ENCODE measurements at regions not wholly inside any gene's neighbourhood (a gene's known extent, or its start where the extent isn't known, plus 50 kb on each side); places are given as distances from the start of the nearest gene placed in this dataset.

GRCh38 chr1:59013276-59013927, 229.6 kb upstream of the JUN start:
- DNase-seq: peak; percentile 85
- Histone ChIP-seq H3K27ac (peak overlapping the region; percentile 72 to 95 (median 89)), H3K36me3 (no peaks in the 10 kb centered on the region), H3K27me3 (no peaks in the 10 kb centered on the region), H3K4me1 (peaks cover 0 to 49% (median 35%) of the 10 kb centered on the region in 4 donors), H3K4me3 (peak overlapping the region in 3 of 4 donors; percentile 2 to 26 (median 15)), H3K9me3 (no peaks in the 10 kb centered on the region)
- no peak for TF ChIP-seq POLR2A (IDR thresholded peaks at IDR 0.05)
- TF ChIP-seq CTCF (IDR thresholded peaks at IDR 0.05): no peak
- peak in 3 of 4 donors; percentile 12 to 67 (median 30) for TF ChIP-seq EP300 (IDR thresholded peaks at IDR 0.05)
- peak; percentile 25 to 80 (median 70) for TF ChIP-seq POLR2AphosphoS5 (IDR thresholded peaks at IDR 0.05)
- intact Hi-C loops (cut with DNase I): loop anchor here (2.0 to 10.0 kb wide), 4 partner anchors 41 to 229 kb away; partner anchors contain the start of gene JUN
- 7 to 32% methylated on average over 16 of the region's 16 CpGs for WGBS, 2 donors

GRCh38 chr1:59013928-59014279, 230.1 kb upstream of the JUN start:
- intact Hi-C loops (cut with DNase I): loop anchor here (2.0 to 10.0 kb wide), 4 partner anchors 42 to 229 kb away; partner anchors contain the start of gene JUN
- Histone ChIP-seq H3K36me3 (no peaks in the 10 kb centered on the region), H3K4me3 (peak overlapping the region in 2 of 4 donors; percentile 15 to 26), H3K4me1 (peaks cover 0 to 49% (median 31%) of the 10 kb centered on the region in 4 donors), H3K27ac (peak overlapping the region; percentile 72 to 95 (median 89)), H3K9me3 (no peaks in the 10 kb centered on the region), H3K27me3 (no peaks in the 10 kb centered on the region)
- TF ChIP-seq EP300 (IDR thresholded peaks at IDR 0.05) (no peak), POLR2A (IDR thresholded peaks at IDR 0.05) (no peak), CTCF (IDR thresholded peaks at IDR 0.05) (no peak), POLR2AphosphoS5 (IDR thresholded peaks at IDR 0.05) (no peak)
- no peak for DNase-seq
- 7 to 46% methylated on average over 3 of the region's 3 CpGs for WGBS, 2 donors

- no peak for TF ChIP-seq CTCF (IDR thresholded peaks at IDR 0.05)
- no peak for TF ChIP-seq POLR2AphosphoS5 (IDR thresholded peaks at IDR 0.05)
- no peak for TF ChIP-seq POLR2A (IDR thresholded peaks at IDR 0.05)
- TF ChIP-seq EP300 (IDR thresholded peaks at IDR 0.05): no peak
- no peaks in the 10 kb centered on the region for H3K27me3 ChIP-seq
- H3K4me1 ChIP-seq: peaks cover 0 to 54% (median 31%) of the 10 kb centered on the region in 4 donors
- H3K4me3 ChIP-seq: no peak overlapping the region
- DNase-seq: no peak
- H3K27ac ChIP-seq: peak overlapping the region in 3 of 4 donors; percentile 87 to 95 (median 91)
- no peaks in the 10 kb centered on the region for H3K36me3 ChIP-seq
- intact Hi-C loops (cut with DNase I): loop anchor here (5.0 to 10.0 kb wide), 2 partner anchors 43 to 200 kb away; no protein-coding TSS in a partner anchor
- WGBS, 2 donors: 97% methylated on average over 2 of the region's 2 CpGs
- H3K9me3 ChIP-seq: no peaks in the 10 kb centered on the region
Observed at GRCh38 chr1:59014827-59015226, 231.0 kb upstream of the JUN start.

- 69 to 75% methylated on average over 4 of the region's 4 CpGs for WGBS, 2 donors
- Histone ChIP-seq H3K9me3 (no peaks in the 10 kb centered on the region), H3K27ac (peak overlapping the region in 3 of 4 donors; percentile 87 to 95 (median 91)), H3K36me3 (no peaks in the 10 kb centered on the region), H3K27me3 (no peaks in the 10 kb centered on the region), H3K4me1 (peaks cover 0 to 62% (median 36%) of the 10 kb centered on the region in 4 donors), H3K4me3 (no peak overlapping the region)
- DNase-seq: no peak
- no peak for TF ChIP-seq EP300 (IDR thresholded peaks at IDR 0.05)
- peak in 1 of 4 donors; percentile 21 for TF ChIP-seq POLR2AphosphoS5 (IDR thresholded peaks at IDR 0.05)
- intact Hi-C loops (cut with DNase I): loop anchor here (10.0 kb wide), 1 partner anchor 201 kb away; no protein-coding TSS in a partner anchor
Observed at GRCh38 chr1:59015708-59016107, 231.9 kb upstream of the JUN start.

GRCh38 chr1:59016390-59016789, 232.5 kb upstream of the JUN start:
- TF ChIP-seq POLR2AphosphoS5 (IDR thresholded peaks at IDR 0.05) (no peak), POLR2A (IDR thresholded peaks at IDR 0.05) (no peak), CTCF (IDR thresholded peaks at IDR 0.05) (no peak), EP300 (IDR thresholded peaks at IDR 0.05) (no peak)

More at GRCh38 chr1:59016390-59016789, 232.5 kb upstream of the JUN start:
- Histone ChIP-seq H3K27ac (peak overlapping the region in 3 of 4 donors; percentile 19 to 95 (median 91)), H3K9me3 (no peaks in the 10 kb centered on the region), H3K36me3 (no peaks in the 10 kb centered on the region), H3K4me1 (peaks cover 0 to 64% (median 38%) of the 10 kb centered on the region in 4 donors), H3K27me3 (no peaks in the 10 kb centered on the region), H3K4me3 (no peak overlapping the region)
- intact Hi-C loops (cut with DNase I): loop anchor here (10.0 kb wide), 1 partner anchor 202 kb away; no protein-coding TSS in a partner anchor
- WGBS, 2 donors: 89 to 97% methylated on average over 2 of the region's 2 CpGs
- no peak for DNase-seq

All from sigmoid colon (tissue), 6 donors.